Kidney (tissue), 13 donors: ENCODE measurements at regions not wholly inside any gene's neighbourhood (a gene's known extent, or its start where the extent isn't known, plus 50 kb on each side); places are given as distances from the start of the nearest gene placed in this dataset.

Experiments used
- DNase-seq, 5 donors: peaks; one replicate each; pipeline ENCODE4 v3.0.0-alpha.2; 2013 to 2020
- FAIRE-seq: peaks from 2 replicates; lab custom pipeline; 2012; peaks lifted over from hg19 to GRCh38; lab: Jason Lieb, UNC
- H3K27ac ChIP-seq, 2 donors: one replicate each; pipeline ENCODE4 v1.7.0; 2013; ENCODE audit warnings: low read depth in 2 of 2, low read length in 2 of 2, inconsistent platforms in 1 of 2
- H3K27me3 ChIP-seq: one replicate; pipeline ENCODE4 v1.7.1; 2013; ENCODE audit warnings: low read length, inconsistent platforms; ENCODE audit not compliant: control insufficient read depth, insufficient read depth
- H3K36me3 ChIP-seq, 3 donors: one replicate each; pipeline versions ENCODE4 v1.7.0 to v1.7.1; 2013; ENCODE audit warnings: low read length in 3 of 3, control low read depth in 1 of 3, inconsistent platforms in 1 of 3; ENCODE audit not compliant: insufficient read depth in 3 of 3, control insufficient read depth in 2 of 3
- H3K4me1 ChIP-seq, 3 donors: one replicate each; pipeline versions ENCODE4 v1.7.0 to v1.7.1; 2013; ENCODE audit warnings: low read length in 3 of 3, inconsistent platforms in 1 of 3, low read depth in 1 of 3; ENCODE audit not compliant: control insufficient read depth in 2 of 3, insufficient read depth in 2 of 3
- H3K4me3 ChIP-seq, 3 donors: one replicate each; pipeline versions ENCODE4 v1.7.0 to v1.8.1; 2013; ENCODE audit warnings: low read length in 3 of 3, control low read depth in 1 of 3, inconsistent platforms in 1 of 3
- H3K9ac ChIP-seq, 3 donors: one replicate each; pipeline versions ENCODE4 v1.7.0 to v1.7.1; 2013; ENCODE audit warnings: low read length in 3 of 3, control low read depth in 1 of 3, inconsistent platforms in 1 of 3
- H3K9me3 ChIP-seq, 3 donors: one replicate each; pipeline versions ENCODE4 v1.7.0 to v1.7.1; 2013; ENCODE audit warnings: low read length in 3 of 3, control low read depth in 1 of 3, inconsistent platforms in 1 of 3; ENCODE audit not compliant: control insufficient read depth in 2 of 3, insufficient read depth in 1 of 3
- CTCF ChIP-seq: IDR thresholded peaks from 3 replicates; pipeline ENCODE4 v1.5.1; 2012; ENCODE audit warnings: mild to moderate bottlenecking, moderate library complexity, borderline replicate concordance; ENCODE audit not compliant: insufficient read depth; ENCODE audit errors: extremely low read depth
- intact Hi-C: fragments of 100-400 bp; cut with DNase I; formaldehyde crosslinking; loops from one replicate; pipeline ENCODE4 v1.11.1; 2022
- donor health status: control.
- donor health status: control.
- donor health status: control.
- donor health status: control.
- donor health status: control.
- donor health status: DM: yes; HTN: yes; CAD: no.
- donor health status: Normal renal cell carcinoma (clear cell type).

- DNase-seq: no peak
- TF ChIP-seq CTCF: no peak
- Histone ChIP-seq H3K36me3 (no peaks in the 10 kb centered on the region), H3K9me3 (no peaks in the 10 kb centered on the region), H3K27ac (no peak overlapping the region), H3K4me1 (peaks cover 0 to 6% (median 0%) of the 10 kb centered on the region in 3 donors), H3K4me3 (no peak overlapping the region), H3K27me3 (no peaks in the 10 kb centered on the region), H3K9ac (no peak overlapping the region)
- intact Hi-C loops: no loop called here
- no peak for FAIRE-seq
These were observed 82.1 kb downstream of the MRPL14 start for GRCh38 chr6:44044940-44045671.

- FAIRE-seq: no peak
- H3K27me3 ChIP-seq: no peaks in the 10 kb centered on the region
- H3K9me3 ChIP-seq: no peaks in the 10 kb centered on the region
- H3K4me1 ChIP-seq: peaks cover 0 to 6% (median 0%) of the 10 kb centered on the region in 3 donors
- intact Hi-C loops: no loop called here
- peak in 4 of 5 donors; percentile 19 to 65 (median 39) for DNase-seq
- no peaks in the 10 kb centered on the region for H3K36me3 ChIP-seq
- H3K27ac ChIP-seq: no peak overlapping the region
- no peak for TF ChIP-seq CTCF
- H3K4me3 ChIP-seq: no peak overlapping the region
- H3K9ac ChIP-seq: no peak overlapping the region
These were observed 83.1 kb downstream of the MRPL14 start for GRCh38 chr6:44044154-44044539.

- no peaks in the 10 kb centered on the region for H3K36me3 ChIP-seq
- no peak for TF ChIP-seq CTCF
- intact Hi-C loops: no loop called here
- FAIRE-seq (no peak), DNase-seq (peak in 3 of 5 donors; percentile 44 to 55 (median 48))
- peaks cover 0 to 6% (median 0%) of the 10 kb centered on the region in 3 donors for H3K4me1 ChIP-seq
- H3K4me3 ChIP-seq: no peak overlapping the region
- H3K9me3 ChIP-seq: no peaks in the 10 kb centered on the region
- no peak overlapping the region for H3K27ac ChIP-seq
- H3K27me3 ChIP-seq: no peaks in the 10 kb centered on the region
- H3K9ac ChIP-seq: no peak overlapping the region
These were observed 83.6 kb downstream of the MRPL14 start for GRCh38 chr6:44043479-44044153.
